Right atrium auricular region (tissue), 2 donors: ENCODE measurements at regions not wholly inside any gene's neighbourhood (a gene's known extent, or its start where the extent isn't known, plus 50 kb on each side); places are given as distances from the start of the nearest gene placed in this dataset.
A peak's percentile ranks its signal among the peaks of the same experiment; 100 is the strongest.

Source experiments
- DNase-seq: peaks from one replicate; pipeline ENCODE4 v3.0.0-alpha.2; 2019; ENCODE audit warnings: low spot score
- H3K27ac ChIP-seq, 2 donors: fragments of 200-600 bp; sonication (generic); 1 replicate in 1 of 2; 2 replicates in 1 of 2; pipeline ENCODE4 v1.5.1; 2016 to 2019
- H3K27me3 ChIP-seq, 2 donors: fragments of 200-600 bp; sonication (generic); one replicate each; pipeline versions ENCODE4 v1.5.1 to v1.6.0; 2017 to 2019
- H3K36me3 ChIP-seq: fragments of 200-600 bp; sonication (generic); one replicate; pipeline ENCODE4 v1.5.1; 2016
- H3K4me1 ChIP-seq, 2 donors: fragments of 200-600 bp; sonication (generic); one replicate each; pipeline versions ENCODE4 v1.5.1 to v1.6.0; 2017 to 2019
- H3K4me3 ChIP-seq, 2 donors: fragments of 200-600 bp; sonication (generic); 1 replicate in 1 of 2; 2 replicates in 1 of 2; pipeline ENCODE4 v1.5.1; 2017 to 2019; ENCODE audit warnings: mild to moderate bottlenecking in 1 of 2, moderate library complexity in 1 of 2
- H3K9me3 ChIP-seq, 2 donors: fragments of 200-600 bp; sonication (generic); one replicate each; pipeline ENCODE4 v1.5.1; 2019
- TF ChIP-seq, protein P1 (sequence below), 2 donors: fragments of 200-600 bp; sonication (generic); IDR thresholded peaks; one replicate each; pipeline ENCODE4 v1.5.1; 2019; ENCODE audit warnings: antibody characterized with exemption in 2 of 2

GRCh38 chrX:10098270-10098713 is 58.5 kb upstream of the CLCN4 start:
- Histone ChIP-seq H3K27ac (peak overlapping the region; percentile 7 to 11), H3K4me1 (no peaks in the 10 kb centered on the region), H3K27me3 (no peaks in the 10 kb centered on the region), H3K36me3 (peaks cover 16% of the 10 kb centered on the region), H3K9me3 (no peaks in the 10 kb centered on the region), H3K4me3 (no peak overlapping the region)
- TF ChIP-seq, protein P1, sequence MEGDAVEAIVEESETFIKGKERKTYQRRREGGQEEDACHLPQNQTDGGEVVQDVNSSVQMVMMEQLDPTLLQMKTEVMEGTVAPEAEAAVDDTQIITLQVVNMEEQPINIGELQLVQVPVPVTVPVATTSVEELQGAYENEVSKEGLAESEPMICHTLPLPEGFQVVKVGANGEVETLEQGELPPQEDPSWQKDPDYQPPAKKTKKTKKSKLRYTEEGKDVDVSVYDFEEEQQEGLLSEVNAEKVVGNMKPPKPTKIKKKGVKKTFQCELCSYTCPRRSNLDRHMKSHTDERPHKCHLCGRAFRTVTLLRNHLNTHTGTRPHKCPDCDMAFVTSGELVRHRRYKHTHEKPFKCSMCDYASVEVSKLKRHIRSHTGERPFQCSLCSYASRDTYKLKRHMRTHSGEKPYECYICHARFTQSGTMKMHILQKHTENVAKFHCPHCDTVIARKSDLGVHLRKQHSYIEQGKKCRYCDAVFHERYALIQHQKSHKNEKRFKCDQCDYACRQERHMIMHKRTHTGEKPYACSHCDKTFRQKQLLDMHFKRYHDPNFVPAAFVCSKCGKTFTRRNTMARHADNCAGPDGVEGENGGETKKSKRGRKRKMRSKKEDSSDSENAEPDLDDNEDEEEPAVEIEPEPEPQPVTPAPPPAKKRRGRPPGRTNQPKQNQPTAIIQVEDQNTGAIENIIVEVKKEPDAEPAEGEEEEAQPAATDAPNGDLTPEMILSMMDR (IDR thresholded peaks at IDR 0.05): no peak
- DNase-seq: no peak

DNA sequence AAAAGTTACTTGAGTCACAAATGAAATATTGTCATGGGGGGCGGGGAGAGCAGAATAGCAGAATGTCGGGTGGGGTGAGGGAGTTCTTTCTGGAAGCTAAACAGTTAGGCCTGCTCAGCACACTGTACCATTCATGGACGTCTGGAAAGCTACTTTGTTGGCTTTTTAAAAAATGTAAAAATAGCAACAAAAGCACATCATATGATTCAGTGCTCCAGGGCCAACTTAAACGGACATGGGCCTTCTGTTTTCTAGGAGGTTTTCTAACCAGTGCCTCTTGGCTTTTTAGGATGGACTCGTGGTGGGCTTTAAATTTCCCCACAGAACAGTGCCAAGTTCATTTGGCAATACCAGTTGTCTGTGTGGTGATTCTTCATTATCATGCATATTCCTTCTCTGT is 57.4 kb upstream of the CLCN4 start:
- DNase-seq: no peak
- no peaks in the 10 kb centered on the region for H3K9me3 ChIP-seq
- peaks cover 16% of the 10 kb centered on the region for H3K36me3 ChIP-seq
- TF ChIP-seq, protein P1 (IDR thresholded peaks at IDR 0.05): no peak
- H3K27ac ChIP-seq: peak overlapping the region; percentile 33 to 43
- no peaks in the 10 kb centered on the region for H3K27me3 ChIP-seq
- no peaks in the 10 kb centered on the region for H3K4me1 ChIP-seq
- no peak overlapping the region for H3K4me3 ChIP-seq

- DNase-seq: no peak
- no peak overlapping the region for H3K27ac ChIP-seq
Observed at GRCh38 chrX:10101269-10101668, 55.5 kb upstream of the CLCN4 start.

DNA sequence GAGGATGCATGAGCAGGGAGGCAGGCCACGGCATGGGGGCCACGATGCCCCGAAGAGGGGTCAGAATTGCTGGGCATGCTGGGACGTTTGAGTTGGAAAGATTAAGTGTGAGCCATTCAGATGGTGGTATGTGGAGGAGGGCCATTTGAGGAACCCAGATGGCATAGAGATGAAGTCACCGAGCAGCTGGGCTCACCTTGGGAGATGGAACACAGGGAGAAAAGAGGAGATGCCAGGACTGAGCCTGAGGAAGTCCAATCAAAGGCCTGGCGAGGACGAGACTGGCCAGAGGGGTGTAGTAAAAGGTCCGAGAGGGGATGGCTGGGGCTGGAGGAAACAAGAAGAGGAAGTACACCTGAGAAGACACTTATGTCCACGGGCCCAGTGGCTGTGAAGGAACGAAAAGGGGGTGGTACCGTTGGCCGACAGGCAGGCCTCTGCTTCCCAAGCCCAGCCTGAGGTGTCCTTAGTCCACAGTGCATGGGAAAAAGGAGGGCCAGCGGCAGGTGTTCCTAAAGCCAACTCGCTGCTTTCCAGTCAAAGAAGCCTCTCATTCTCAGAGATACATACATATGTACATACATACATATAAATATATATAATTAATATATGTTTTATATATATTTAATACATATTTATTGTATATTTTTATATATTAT is 54.6 kb upstream of the CLCN4 start:
- no peak for DNase-seq
- Histone ChIP-seq H3K4me1 (peaks cover 0 to 13% of the 10 kb centered on the region in 2 donors), H3K36me3 (peaks cover 7% of the 10 kb centered on the region), H3K4me3 (no peak overlapping the region), H3K27me3 (no peaks in the 10 kb centered on the region), H3K27ac (no peak overlapping the region), H3K9me3 (no peaks in the 10 kb centered on the region)
- TF ChIP-seq, protein P1 (IDR thresholded peaks at IDR 0.05): no peak

More at GRCh38 chrX:10101269-10101668, 55.5 kb upstream of the CLCN4 start:
- Histone ChIP-seq H3K27me3 (no peaks in the 10 kb centered on the region), H3K4me3 (no peak overlapping the region), H3K36me3 (peaks cover 7% of the 10 kb centered on the region), H3K4me1 (peaks cover 0 to 7% of the 10 kb centered on the region in 2 donors), H3K9me3 (no peaks in the 10 kb centered on the region)
- TF ChIP-seq, protein P1 (IDR thresholded peaks at IDR 0.05): no peak

GRCh38 chrX:10103023-10103422 is 53.8 kb upstream of the CLCN4 start:
- H3K27me3 ChIP-seq: no peaks in the 10 kb centered on the region
- H3K27ac ChIP-seq: no peak overlapping the region
- H3K36me3 ChIP-seq: peaks cover 7% of the 10 kb centered on the region
- no peak for DNase-seq
- H3K4me3 ChIP-seq: no peak overlapping the region
- TF ChIP-seq, protein P1 (IDR thresholded peaks at IDR 0.05): no peak
- no peaks in the 10 kb centered on the region for H3K9me3 ChIP-seq
- H3K4me1 ChIP-seq: peaks cover 0 to 18% of the 10 kb centered on the region in 2 donors
